H9 (cell line): ENCODE measurements at regions not wholly inside any gene's neighbourhood (a gene's known extent, or its start where the extent isn't known, plus 50 kb on each side); places are given as distances from the start of the nearest gene placed in this dataset.

Experiments
- DNase-seq: peaks from one replicate; pipeline ENCODE4 v3.0.0-alpha.2; 2017
- H2AFZ ChIP-seq: one replicate; pipeline ENCODE4 v1.6.1; 2013; ENCODE audit warnings: mild to moderate bottlenecking, low read length, control low read depth, moderate library complexity
- H2AK5ac ChIP-seq: 2 replicates; pipeline ENCODE4 v1.6.1; 2013; ENCODE audit warnings: low read length, control low read depth, mixed read lengths; ENCODE audit not compliant: insufficient read length
- H2BK120ac ChIP-seq: one replicate; pipeline ENCODE4 v1.6.1; 2013; ENCODE audit warnings: low read depth, mild to moderate bottlenecking, low read length, control low read depth, inconsistent platforms; ENCODE audit not compliant: poor library complexity, severe bottlenecking
- H2BK12ac ChIP-seq: 2 replicates; pipeline ENCODE4 v1.6.1; 2013; ENCODE audit warnings: low read length, control low read depth, mixed read lengths, low read depth; ENCODE audit not compliant: insufficient read length
- H2BK15ac ChIP-seq: 2 replicates; pipeline ENCODE4 v1.6.1; 2013; ENCODE audit warnings: low read depth, low read length, control low read depth
- H2BK20ac ChIP-seq: one replicate; pipeline ENCODE4 v1.6.1; 2013; ENCODE audit warnings: low read depth, mild to moderate bottlenecking, low read length, control low read depth, inconsistent platforms; ENCODE audit not compliant: poor library complexity, severe bottlenecking
- H2BK5ac ChIP-seq: 2 replicates; pipeline ENCODE4 v1.6.1; 2013; ENCODE audit warnings: low read length, control low read depth, mixed read lengths; ENCODE audit not compliant: insufficient read length
- H3K14ac ChIP-seq: 2 replicates; pipeline ENCODE4 v1.6.1; 2013; ENCODE audit warnings: low read length, control low read depth; ENCODE audit not compliant: insufficient read depth
- H3K18ac ChIP-seq: 2 replicates; pipeline ENCODE4 v1.6.1; 2013; ENCODE audit warnings: low read depth, mild to moderate bottlenecking, mixed read lengths, low read length, control low read depth; ENCODE audit not compliant: insufficient read length
- H3K23ac ChIP-seq: 2 replicates; pipeline ENCODE4 v1.6.1; 2013; ENCODE audit warnings: low read length, control low read depth, mixed read lengths, low read depth; ENCODE audit not compliant: insufficient read length
- H3K23me2 ChIP-seq: 2 replicates; pipeline ENCODE4 v1.6.1; 2013; ENCODE audit warnings: low read depth, mild to moderate bottlenecking, mixed read lengths, low read length, control low read depth; ENCODE audit not compliant: insufficient read length, poor library complexity, severe bottlenecking
- H3K27ac ChIP-seq: 2 replicates; pipeline ENCODE4 v1.5.1; 2013; ENCODE audit warnings: low read length, control low read depth, mixed read lengths, low read depth; ENCODE audit not compliant: insufficient read length
- H3K27me3 ChIP-seq: 2 replicates; pipeline ENCODE4 v1.6.1; 2013; ENCODE audit warnings: low read length, control low read depth, inconsistent platforms; ENCODE audit not compliant: insufficient read depth
- H3K4ac ChIP-seq: 2 replicates; pipeline ENCODE4 v1.6.1; 2013; ENCODE audit warnings: low read depth, mild to moderate bottlenecking, control low read depth, inconsistent platforms, low read length, moderate library complexity
- H3K4me1 ChIP-seq: 2 replicates; pipeline ENCODE4 v1.6.1; 2013; ENCODE audit warnings: low read length, control low read depth, inconsistent platforms; ENCODE audit not compliant: insufficient read depth
- H3K4me2 ChIP-seq: 2 replicates; pipeline ENCODE4 v1.6.1; 2013; ENCODE audit warnings: low read length, control low read depth, mixed read lengths; ENCODE audit not compliant: insufficient read length, insufficient read depth
- H3K56ac ChIP-seq: 2 replicates; pipeline ENCODE4 v1.6.1; 2013; ENCODE audit warnings: low read depth, mild to moderate bottlenecking, mixed read lengths, low read length, control low read depth; ENCODE audit not compliant: insufficient read length
- H3K79me1 ChIP-seq: 2 replicates; pipeline ENCODE4 v1.6.1; 2013; ENCODE audit warnings: low read depth, mild to moderate bottlenecking, moderate library complexity, low read length, control low read depth, inconsistent platforms; ENCODE audit not compliant: insufficient read depth, poor library complexity, severe bottlenecking
- H3K79me2 ChIP-seq: 2 replicates; pipeline ENCODE4 v1.6.1; 2013; ENCODE audit warnings: low read length, control low read depth, inconsistent platforms; ENCODE audit not compliant: insufficient read depth
- H3K9ac ChIP-seq: 2 replicates; pipeline ENCODE4 v1.6.1; 2013; ENCODE audit warnings: low read length, control low read depth, mixed read lengths; ENCODE audit not compliant: insufficient read length; ENCODE audit errors: extremely low read depth
- H3K9me3 ChIP-seq: one replicate; pipeline ENCODE4 v1.6.1; 2013; ENCODE audit warnings: low read depth, low read length, inconsistent platforms; ENCODE audit not compliant: control insufficient read depth
- H3T11ph ChIP-seq: one replicate; pipeline ENCODE4 v1.6.1; 2013; ENCODE audit warnings: mild to moderate bottlenecking, low read length, control low read depth, inconsistent platforms
- H4K20me1 ChIP-seq: one replicate; pipeline ENCODE4 v1.6.1; 2013; ENCODE audit not compliant: control insufficient read depth, insufficient read length, insufficient read depth
- H4K5ac ChIP-seq: 2 replicates; pipeline ENCODE4 v1.6.1; 2013; ENCODE audit warnings: low read depth, mild to moderate bottlenecking, mixed read lengths, low read length, control low read depth; ENCODE audit not compliant: insufficient read length
- H4K8ac ChIP-seq: replicated peaks from 2 replicates; pipeline ENCODE4 v1.6.1; 2013; ENCODE audit warnings: low read length, control low read depth, mixed read lengths, low read depth; ENCODE audit not compliant: insufficient read length
- H4K91ac ChIP-seq: 2 replicates; pipeline ENCODE4 v1.6.1; 2013; ENCODE audit warnings: low read depth, mild to moderate bottlenecking, moderate library complexity, mixed read lengths, low read length, control low read depth; ENCODE audit not compliant: insufficient read length
- H3K27ac Mint-ChIP-seq, 3 experiments: 2 replicates in 2 of 3; 3 replicates in 1 of 3; pipeline ENCODE4 v1.8.0; 2020 to 2021; ENCODE audit warnings: mixed read lengths in 3 of 3, mild to moderate bottlenecking in 1 of 3, moderate library complexity in 1 of 3
- H3K27me3 Mint-ChIP-seq: 2 replicates; pipeline ENCODE4 v1.8.0; 2021; ENCODE audit warnings: low read depth, mild to moderate bottlenecking, moderate library complexity, mixed read lengths
- H3K36me3 Mint-ChIP-seq, 3 experiments: 2 replicates in 2 of 3; 3 replicates in 1 of 3; pipeline ENCODE4 v1.8.0; 2020 to 2021; ENCODE audit warnings: low read depth in 3 of 3, mixed read lengths in 3 of 3; ENCODE audit not compliant: insufficient read depth in 1 of 3
- H3K4me1 Mint-ChIP-seq, 2 experiments: 2 replicates each; pipeline ENCODE4 v1.8.0; 2020; ENCODE audit warnings: mixed read lengths in 2 of 2
- H3K4me3 Mint-ChIP-seq, 2 experiments: 2 replicates in 1 of 2; 3 replicates in 1 of 2; pipeline ENCODE4 v1.8.0; 2020 to 2021; ENCODE audit warnings: mild to moderate bottlenecking in 2 of 2, mixed read lengths in 2 of 2, moderate library complexity in 1 of 2
- H3K9me3 Mint-ChIP-seq, 2 experiments: 2 replicates in 1 of 2; 3 replicates in 1 of 2; pipeline ENCODE4 v1.8.0; 2020; ENCODE audit warnings: mild to moderate bottlenecking in 2 of 2, mixed read lengths in 2 of 2, moderate library complexity in 1 of 2
- WGBS: extraction: QIAGEN DNeasy Blood & Tissue Kit; methylation state at CpG from one replicate; pipeline ENCODE4 v1.1.7; 2013; ENCODE audit warnings: missing lambda C conversion rate, low lambda C conversion rate, mixed read lengths; ENCODE audit not compliant: insufficient read length; ENCODE audit errors: extremely low coverage; 5-methylcytosine and 5-hydroxymethylcytosine counted together
- TF ChIP-seq, protein P1 (sequence below): fragments of 200-600 bp; sonication (generic); conservative IDR thresholded peaks from 3 replicates; pipeline ENCODE4 v1.8.0; 2021; ENCODE audit warnings: antibody characterized with exemption, mild to moderate bottlenecking

DNA sequence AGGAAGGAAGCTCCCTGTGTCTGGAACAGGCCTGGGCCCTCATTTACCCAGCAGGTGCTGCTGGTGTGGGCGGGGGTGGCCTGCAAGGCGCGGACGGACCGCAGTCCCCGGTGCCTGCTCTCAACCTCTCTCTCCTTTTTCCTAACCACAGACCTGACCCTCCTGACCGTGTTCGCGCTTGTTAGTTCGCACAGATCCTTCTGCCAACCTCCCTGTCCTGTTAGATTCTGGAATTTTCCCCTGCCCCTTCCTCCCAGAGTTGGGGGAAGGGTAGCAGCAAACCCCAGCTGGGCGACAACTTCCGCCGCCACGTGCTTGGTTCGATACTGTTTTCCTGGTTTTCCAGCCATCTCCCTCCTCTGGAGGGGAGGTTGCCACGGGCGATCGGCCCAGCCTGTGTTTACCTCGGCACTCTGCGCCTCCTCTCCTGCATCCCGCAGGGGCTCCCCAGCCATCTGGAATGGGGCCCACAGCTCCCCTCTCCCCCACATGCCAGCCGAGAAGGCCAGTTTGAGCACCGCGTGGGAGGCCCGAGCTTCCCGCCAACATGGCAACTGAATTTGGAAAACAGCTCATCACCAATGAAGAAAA is 70.8 kb upstream of the UNC5A start:
- peaks cover 57% of the 10 kb centered on the region for H3K27me3 Mint-ChIP-seq
- Histone ChIP-seq H4K8ac (no peak overlapping the region), H3K23me2 (peaks cover 3% of the 10 kb centered on the region), H3K9me3 (no peaks in the 10 kb centered on the region), H3K14ac (no peak overlapping the region), H2BK15ac (no peak overlapping the region), H4K20me1 (no peaks in the 10 kb centered on the region), H3K79me2 (no peaks in the 10 kb centered on the region), H2AK5ac (no peak overlapping the region), H3K18ac (peak overlapping the region; percentile 35), H2BK20ac (no peak overlapping the region), H3K4ac (no peak overlapping the region), H4K5ac (no peak overlapping the region), H2BK5ac (no peak overlapping the region), H3T11ph (no peak overlapping the region), H4K91ac (no peak overlapping the region), H3K56ac (no peak overlapping the region), H3K4me1 (peaks cover 4% of the 10 kb centered on the region; the same call in 1 of the 2 replicates), H3K9ac (no peak overlapping the region), H3K27ac (no peak overlapping the region), H3K23ac (no peak overlapping the region), H2BK120ac (no peak overlapping the region), H2BK12ac (no peak overlapping the region), H3K27me3 (no peaks in the 10 kb centered on the region; the same call in 1 of the 2 replicates), H3K79me1 (no peaks in the 10 kb centered on the region), H3K4me2 (no peak overlapping the region), H2AFZ (no peak overlapping the region)
- H3K36me3 Mint-ChIP-seq, result no peaks in the 10 kb centered on the region
- peak overlapping the region in 1 of 2 experiments; percentile 39; a peak in 2 of 5 replicates for H3K4me3 Mint-ChIP-seq
- TF ChIP-seq, protein P1, sequence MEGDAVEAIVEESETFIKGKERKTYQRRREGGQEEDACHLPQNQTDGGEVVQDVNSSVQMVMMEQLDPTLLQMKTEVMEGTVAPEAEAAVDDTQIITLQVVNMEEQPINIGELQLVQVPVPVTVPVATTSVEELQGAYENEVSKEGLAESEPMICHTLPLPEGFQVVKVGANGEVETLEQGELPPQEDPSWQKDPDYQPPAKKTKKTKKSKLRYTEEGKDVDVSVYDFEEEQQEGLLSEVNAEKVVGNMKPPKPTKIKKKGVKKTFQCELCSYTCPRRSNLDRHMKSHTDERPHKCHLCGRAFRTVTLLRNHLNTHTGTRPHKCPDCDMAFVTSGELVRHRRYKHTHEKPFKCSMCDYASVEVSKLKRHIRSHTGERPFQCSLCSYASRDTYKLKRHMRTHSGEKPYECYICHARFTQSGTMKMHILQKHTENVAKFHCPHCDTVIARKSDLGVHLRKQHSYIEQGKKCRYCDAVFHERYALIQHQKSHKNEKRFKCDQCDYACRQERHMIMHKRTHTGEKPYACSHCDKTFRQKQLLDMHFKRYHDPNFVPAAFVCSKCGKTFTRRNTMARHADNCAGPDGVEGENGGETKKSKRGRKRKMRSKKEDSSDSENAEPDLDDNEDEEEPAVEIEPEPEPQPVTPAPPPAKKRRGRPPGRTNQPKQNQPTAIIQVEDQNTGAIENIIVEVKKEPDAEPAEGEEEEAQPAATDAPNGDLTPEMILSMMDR, result no peak
- H3K4me1 Mint-ChIP-seq, result peaks cover 54 to 61% of the 10 kb centered on the region in 2 experiments
- no CpG with 5 or more reads among the region's 26 CpGs for WGBS
- H3K9me3 Mint-ChIP-seq, result no peaks in the 10 kb centered on the region; a peak in 1 of 5 replicates
- peak; percentile 44 for DNase-seq
- no peak overlapping the region; a peak in 2 of 7 replicates for H3K27ac Mint-ChIP-seq
